Non-pigmented ciliary epithelial cell (primary cell): ENCODE measurements at regions not wholly inside any gene's neighbourhood (a gene's known extent, or its start where the extent isn't known, plus 50 kb on each side); places are given as distances from the start of the nearest gene placed in this dataset.

ENCODE experiments used
- DNase-seq: peaks from one replicate; pipeline ENCODE4 v3.0.0-alpha.2; 2010; ENCODE audit warnings: low read depth

GRCh38 chr5:92930057-92930456 lies 651.0 kb downstream of the NR2F1-AS1 start:
- no peak for DNase-seq

GRCh38 chr5:92927291-92927778 lies 653.7 kb downstream of the NR2F1-AS1 start:
- no peak for DNase-seq

- DNase-seq, result no peak
Measured at GRCh38 chr5:92923885-92924284, 657.1 kb downstream of the NR2F1-AS1 start.

GRCh38 chr5:92922231-92922967 lies 658.6 kb downstream of the NR2F1-AS1 start:
- no peak for DNase-seq

GRCh38 chr5:92917044-92917443 lies 664.0 kb downstream of the NR2F1-AS1 start:
- DNase-seq, result peak; percentile 45

- no peak for DNase-seq
Measured at GRCh38 chr5:92916036-92916435, 665.0 kb downstream of the NR2F1-AS1 start.

- no peak for DNase-seq
Measured at GRCh38 chr5:92912283-92912682, 668.7 kb downstream of the NR2F1-AS1 start.

- DNase-seq, result no peak
Measured at GRCh38 chr5:92911851-92912250, 669.2 kb downstream of the NR2F1-AS1 start.

GRCh38 chr5:92911293-92911692 lies 669.7 kb downstream of the NR2F1-AS1 start:
- DNase-seq, result no peak

GRCh38 chr5:92909602-92909962 lies 671.4 kb downstream of the NR2F1-AS1 start:
- DNase-seq, result no peak

GRCh38 chr5:92908952-92909601 lies 671.9 kb downstream of the NR2F1-AS1 start:
- DNase-seq, result no peak

GRCh38 chr5:92907938-92908606 lies 672.9 kb downstream of the NR2F1-AS1 start:
- no peak for DNase-seq

- no peak for DNase-seq
Measured at GRCh38 chr5:92906798-92907376, 674.1 kb downstream of the NR2F1-AS1 start.

GRCh38 chr5:92904021-92904420 lies 677.0 kb downstream of the NR2F1-AS1 start:
- DNase-seq, result no peak

GRCh38 chr5:92899611-92900010 lies 681.4 kb downstream of the NR2F1-AS1 start:
- no peak for DNase-seq

GRCh38 chr5:92896722-92897121 lies 684.3 kb downstream of the NR2F1-AS1 start:
- no peak for DNase-seq

GRCh38 chr5:92890841-92891244 lies 690.2 kb downstream of the NR2F1-AS1 start:
- DNase-seq, result no peak

GRCh38 chr5:92889140-92889539 lies 691.9 kb downstream of the NR2F1-AS1 start:
- DNase-seq, result no peak

- DNase-seq, result no peak
Measured at GRCh38 chr5:92887254-92887653, 693.8 kb downstream of the NR2F1-AS1 start.

GRCh38 chr5:92886751-92887150 lies 694.3 kb downstream of the NR2F1-AS1 start:
- no peak for DNase-seq

- no peak for DNase-seq
Measured at GRCh38 chr5:92885950-92886349, 695.1 kb downstream of the NR2F1-AS1 start.

- DNase-seq, result no peak
Measured at GRCh38 chr5:92884469-92884868, 696.5 kb downstream of the NR2F1-AS1 start.
